Kidney tubule cell (primary cell): ENCODE measurements at regions not wholly inside any gene's neighbourhood (a gene's known extent, or its start where the extent isn't known, plus 50 kb on each side); places are given as distances from the start of the nearest gene placed in this dataset.

Source experiments
- DNase-seq: peaks from one replicate; pipeline ENCODE4 v3.0.0-alpha.2; 2018; ENCODE audit warnings: low spot score

DNA sequence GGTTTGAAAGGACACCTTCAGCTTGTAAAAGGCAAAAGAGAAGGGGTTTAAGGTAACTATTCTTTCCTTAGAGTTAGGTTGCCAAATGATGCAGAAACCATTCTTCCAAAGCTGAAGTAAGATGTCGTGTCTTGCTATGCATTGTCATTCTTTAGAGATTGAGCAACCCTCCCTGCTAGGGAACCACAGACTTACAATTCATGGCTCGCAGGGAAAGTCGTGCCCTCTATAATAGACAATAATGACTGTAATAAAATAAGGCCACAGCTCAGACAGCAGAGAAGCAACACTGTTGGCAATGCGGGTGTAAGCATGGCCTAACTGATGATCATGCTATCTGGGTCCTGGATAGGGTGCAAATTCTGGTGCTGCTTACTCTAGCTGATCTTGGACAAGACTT is 129.6 kb upstream of the CDH13 start:
- DNase-seq: no peak

DNA sequence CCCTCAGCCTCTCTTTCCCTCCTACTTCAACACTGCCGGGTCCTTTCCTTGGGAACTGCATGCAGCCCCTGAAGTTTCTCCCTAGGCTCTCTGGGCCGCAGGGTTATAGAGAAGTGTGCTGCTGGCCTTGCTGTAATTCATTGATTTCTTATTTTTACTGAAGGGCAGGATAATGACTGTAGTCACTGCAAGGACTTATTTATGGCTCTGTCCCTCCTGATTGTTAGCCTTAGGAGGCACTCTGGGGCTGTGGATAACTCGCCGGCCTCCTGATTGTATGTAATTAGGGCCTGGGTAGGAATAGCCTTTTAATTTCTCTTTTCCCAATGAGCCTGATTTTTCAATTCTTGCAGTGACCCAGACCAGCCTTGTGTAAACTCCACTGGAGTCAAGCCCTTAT is 138.3 kb upstream of the CDH13 start:
- no peak for DNase-seq

DNA sequence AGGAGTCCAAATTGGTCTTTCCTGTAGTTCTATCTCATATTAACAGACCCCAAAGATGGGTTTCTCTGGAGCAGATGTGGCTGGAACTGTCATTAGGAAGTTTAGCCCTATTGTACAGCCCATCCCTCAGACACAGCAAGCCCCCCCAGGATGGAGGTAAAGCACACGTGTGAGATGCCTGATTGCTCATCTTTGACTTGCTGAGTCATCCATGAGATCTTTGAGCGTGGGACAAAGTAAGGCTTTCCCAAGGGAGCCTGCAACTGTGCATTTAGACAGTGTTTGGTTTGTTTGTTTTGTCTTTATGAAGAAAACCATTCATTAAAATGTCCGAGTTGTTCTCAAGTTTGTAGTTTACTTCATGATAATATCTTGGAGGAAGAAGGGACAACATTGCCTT is 145.3 kb upstream of the CDH13 start:
- no peak for DNase-seq

DNA sequence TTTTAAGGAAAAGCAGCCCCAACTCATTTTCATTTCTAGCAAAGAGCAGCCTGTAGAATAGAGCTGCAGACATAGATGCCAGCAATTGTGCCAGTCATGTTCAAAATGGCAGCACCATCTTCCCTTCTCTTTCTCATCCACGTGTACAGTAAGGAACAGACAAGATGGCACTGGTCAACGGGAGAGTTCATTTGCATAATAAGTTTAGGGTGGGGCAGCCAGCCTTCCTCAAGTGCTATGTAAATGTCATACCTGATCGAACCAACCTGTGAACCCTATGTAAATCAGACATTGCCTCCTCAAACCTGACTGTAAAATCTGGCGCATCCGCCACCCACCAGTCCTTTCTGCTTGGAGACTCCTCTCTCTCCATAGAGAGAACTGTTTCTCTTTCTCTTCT is 150.0 kb upstream of the CDH13 start:
- DNase-seq: no peak

DNA sequence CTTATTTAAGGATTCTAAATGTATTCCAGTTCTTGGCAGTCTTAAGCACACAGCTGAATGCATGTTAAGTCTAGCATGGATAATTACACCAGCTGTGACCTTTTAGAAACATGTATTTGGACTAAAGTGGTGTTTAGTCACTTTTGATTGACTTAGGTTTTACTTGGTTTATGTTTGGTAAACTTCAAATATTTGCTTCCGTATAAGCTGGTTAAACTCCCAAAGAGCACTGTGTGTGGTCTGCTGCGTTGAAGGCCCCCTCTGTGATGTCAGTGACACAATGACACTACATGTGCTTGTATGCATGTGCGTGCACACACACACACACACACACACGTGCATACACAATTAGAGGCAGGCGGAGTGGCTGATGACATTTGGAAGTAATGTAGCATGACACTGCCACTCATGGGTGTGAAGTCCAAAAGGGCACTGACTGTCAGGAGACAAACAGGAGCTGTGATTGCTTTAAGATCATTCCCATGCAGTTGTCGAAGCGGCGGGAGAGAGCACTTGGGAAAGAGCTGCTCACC is 156.1 kb upstream of the CDH13 start:
- no peak for DNase-seq

DNA sequence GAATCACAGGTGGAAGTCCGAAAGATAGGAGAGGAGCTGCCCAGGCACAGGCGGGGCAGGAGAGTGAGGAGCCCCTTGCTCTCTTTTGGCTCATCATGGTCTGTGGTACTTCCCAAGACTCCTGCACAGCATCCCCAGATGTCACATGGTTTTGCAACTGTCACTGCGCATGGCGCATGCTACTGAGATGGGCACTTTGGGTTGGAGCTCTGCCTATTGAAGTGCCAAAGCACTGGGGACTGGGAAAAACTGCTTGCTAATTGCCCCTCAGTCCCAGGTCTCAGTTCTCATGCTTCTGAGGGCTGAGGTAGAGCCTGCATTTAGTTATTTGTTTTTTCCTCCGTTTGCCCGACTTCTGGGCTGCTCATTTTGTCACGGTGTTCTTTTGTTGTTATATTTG is 156.8 kb upstream of the CDH13 start:
- no peak for DNase-seq

DNA sequence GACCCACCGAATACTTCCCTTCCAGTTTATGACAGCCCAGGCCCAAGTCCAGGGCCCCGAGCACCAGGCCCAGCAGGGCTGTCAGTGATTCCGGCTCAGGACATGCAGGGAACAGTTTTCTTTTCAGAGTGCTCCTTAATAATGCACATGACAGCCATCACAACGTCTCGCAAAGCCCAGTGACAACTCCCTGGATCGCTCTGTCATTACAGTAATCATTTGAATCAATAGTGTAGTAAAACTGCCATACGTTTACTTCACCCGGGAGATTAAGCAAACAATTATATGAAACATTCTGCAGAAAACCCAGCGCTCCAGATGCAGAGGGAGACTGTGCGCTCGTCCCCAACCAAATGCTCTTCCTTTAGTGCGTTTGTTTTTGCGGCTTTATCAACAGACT is 162.6 kb upstream of the CDH13 start:
- DNase-seq: no peak

DNA sequence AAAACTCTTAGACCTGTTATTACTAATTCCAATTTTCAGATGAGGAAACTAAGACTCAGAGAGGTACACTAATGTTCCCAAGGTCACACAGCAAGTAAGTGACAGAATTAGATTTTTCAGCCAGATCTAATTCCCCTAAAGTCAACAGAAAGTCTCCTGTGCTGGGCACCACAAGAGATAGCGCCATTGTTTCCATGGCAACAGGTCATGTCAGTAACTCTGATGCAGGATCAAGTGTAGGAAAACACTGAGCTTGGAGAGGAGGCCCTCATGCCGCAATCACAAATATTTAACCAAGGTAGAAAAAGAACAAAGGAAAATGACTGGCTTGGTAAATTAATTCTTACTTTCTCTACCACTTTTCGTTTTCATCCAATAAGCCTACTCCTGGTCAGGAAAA is 166.0 kb upstream of the CDH13 start:
- DNase-seq: no peak

DNA sequence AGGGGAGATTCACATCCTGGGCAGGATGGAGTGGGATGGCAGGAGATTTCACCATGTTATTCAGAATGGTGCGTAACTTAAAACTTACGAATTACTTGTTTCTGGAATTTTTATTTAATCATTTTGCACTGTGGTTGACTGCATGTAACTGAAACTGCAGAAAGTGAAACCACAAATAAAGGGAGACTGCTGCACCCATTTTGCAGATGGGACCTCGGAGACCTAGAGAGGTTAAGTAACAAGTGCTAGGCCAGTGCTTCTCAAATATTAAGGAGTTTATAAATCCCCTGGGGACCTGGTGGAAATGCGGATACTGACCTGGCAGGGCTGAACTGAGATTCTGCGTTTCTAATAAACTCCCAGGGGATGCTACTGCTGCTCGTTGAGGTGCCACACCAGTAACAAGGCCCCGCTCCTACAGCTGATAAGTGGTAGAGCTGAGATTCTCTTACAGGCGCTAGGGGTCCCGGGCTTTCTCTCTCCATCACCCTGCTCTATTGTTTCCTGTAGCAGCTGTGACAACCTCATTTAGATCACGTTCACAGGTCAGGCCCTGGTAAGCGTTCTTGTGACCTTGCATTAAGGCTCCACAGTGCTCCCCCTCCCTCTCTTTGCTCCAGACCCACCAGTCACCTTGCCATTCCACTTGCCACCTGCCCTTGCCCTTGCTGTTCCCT is 167.1 kb upstream of the CDH13 start:
- DNase-seq: no peak

DNA sequence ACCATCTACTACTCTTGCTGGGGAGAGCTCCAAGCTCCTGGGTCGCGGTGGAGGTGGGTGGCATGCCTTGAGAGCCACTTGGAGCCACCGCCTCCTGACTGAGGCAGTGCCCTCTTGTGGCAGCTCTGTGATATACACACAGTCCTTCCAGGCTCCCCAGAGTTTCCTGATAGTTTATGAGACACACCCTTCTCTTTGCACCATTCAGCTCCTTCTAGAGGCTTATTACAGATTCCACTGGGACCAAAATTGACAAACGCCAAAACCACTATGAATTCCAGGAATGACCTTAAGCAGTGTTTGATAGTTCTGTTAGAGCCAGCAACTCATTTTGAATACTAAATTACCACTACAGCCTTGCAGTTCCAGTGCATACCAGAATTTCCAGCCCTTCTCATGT is 170.1 kb upstream of the CDH13 start:
- peak; percentile 60 for DNase-seq

DNA sequence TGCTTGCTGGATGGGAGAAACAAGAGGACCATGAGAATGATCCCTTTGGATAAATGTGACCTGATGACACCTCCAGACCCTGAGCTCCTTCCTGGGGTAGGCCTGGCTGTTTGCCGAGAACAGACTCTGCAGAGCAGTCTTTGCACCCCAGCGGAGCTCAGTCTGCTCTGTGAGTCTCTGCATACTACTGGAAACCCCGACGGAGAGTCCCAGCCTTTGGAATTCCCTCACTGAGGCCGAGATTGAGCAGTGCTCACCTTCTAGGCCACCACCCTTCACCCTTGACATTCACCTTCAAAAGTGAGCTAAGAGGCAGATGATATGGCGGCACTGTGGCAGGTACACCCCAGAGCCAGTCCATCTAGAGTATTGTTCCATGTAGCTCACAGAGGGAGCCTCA is 172.2 kb upstream of the CDH13 start:
- DNase-seq: no peak

DNA sequence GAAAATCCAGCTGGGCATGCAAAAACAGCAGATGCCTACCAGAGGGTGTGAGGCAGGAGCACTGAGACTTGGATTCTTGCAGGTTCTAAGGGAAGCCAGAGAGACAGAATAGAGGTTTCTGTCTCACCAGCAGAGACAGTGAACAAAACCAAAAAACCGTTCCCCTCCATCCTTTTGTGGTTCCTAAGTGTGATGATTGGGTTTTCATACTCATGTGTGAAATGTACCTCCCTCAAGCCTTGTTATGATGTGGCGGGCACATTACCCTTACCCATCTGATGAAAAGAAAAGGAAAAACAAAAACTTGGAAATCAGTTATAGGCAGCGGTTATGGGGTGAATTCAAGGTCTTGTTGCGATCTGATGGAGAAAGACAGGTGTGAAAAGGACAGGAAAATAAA is 172.6 kb upstream of the CDH13 start:
- no peak for DNase-seq

DNA sequence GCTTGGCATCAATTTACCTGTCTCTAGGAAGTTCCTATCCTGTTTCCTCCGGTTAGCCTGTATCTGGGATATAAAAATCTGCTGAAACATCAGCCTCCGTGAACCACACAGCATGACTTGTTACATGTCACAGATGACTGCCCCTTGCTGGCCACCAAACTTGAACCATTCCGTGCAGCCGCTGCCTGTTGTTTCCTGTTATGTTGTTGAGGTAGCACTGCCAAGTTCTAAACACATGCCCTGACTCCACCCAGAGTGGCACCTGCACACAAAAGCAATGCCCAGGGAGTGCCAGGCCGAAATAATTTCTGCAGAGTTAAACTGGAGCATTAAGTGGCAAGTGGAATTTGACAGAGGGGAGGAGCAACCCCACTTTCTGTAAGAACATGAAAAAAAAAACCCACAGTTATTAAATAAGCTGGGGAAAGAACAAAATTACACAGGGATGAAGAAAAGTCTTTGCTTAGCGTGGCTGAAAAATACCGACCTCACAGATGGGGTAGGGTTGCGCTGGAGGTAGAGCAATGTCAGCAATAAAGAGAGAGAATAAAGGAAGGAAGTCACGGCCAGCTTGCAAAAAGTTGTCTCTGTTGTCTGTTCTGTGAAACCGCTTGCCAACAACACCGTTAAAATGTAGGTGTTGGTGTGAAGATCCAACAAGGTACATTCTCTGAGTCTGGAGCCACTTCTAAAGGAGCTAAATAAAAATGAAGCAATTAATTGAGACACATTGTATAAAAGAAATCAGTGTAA is 174.6 kb upstream of the CDH13 start:
- DNase-seq: peak; percentile 54

DNA sequence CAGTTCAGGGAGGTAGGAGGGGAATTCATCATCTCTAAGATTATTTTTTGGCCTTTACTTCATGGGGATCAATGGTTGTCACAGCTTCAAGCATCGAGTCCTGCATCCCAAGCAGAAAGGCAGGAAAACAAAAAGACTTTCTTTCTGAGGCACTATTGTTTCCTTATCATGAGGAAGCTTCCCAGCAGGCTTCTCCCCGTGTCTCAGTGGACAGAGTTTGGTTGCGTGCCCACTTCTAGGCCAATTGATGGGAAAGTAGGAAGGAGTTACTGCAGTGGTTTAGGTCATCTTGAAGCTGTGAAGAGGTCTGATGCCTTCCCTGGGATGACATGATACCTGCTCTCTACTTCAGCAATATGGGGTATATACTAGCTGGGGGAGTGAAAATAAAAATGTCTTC is 175.3 kb upstream of the CDH13 start:
- no peak for DNase-seq

DNA sequence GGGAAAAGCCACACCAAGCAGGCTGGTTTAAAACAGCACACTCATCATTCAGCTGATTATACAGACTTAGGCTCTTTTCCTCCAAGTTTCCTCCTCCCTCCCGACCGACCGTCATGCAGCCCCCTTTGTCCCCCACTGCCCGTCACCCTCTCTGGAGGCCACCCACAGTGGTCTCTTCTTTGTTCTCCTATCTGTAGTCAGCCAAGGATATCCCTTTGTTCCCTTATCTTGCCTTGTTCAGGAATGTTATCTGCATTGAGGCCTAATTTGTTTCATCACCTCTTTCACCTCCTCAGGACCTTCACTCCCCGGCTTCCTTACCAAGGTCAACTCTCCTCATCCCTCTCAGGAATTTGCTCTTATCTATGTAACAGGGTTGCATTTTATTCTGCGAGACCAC is 186.4 kb upstream of the CDH13 start:
- no peak for DNase-seq

DNA sequence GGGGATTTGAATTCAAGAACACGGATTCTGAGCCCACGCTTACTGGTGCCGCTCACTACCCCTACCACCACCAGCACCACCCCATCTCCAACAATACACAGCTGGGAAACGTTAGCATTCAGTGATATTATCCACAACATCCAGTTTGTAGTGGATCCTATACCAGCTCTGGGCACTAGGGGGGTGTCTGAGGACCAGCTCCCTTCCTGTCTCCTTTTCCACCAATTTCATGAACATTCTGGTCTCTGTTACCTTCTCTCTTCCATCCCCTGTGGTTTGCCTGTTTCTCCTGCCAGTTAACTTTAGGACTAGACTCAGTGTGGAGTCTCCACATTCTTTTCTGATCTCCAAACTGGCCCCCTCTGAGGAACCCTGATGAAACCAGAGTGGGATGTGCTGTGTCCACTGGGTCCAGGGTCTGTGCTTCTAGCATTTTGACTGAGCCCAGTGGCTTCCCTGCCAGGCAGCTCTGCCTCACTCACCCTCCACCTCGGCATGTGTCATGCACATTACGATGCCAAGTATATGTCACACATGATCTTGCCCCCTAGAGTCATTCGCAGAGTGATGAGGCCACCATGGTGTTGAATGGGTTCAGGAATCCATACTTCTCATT is 187.0 kb upstream of the CDH13 start:
- DNase-seq: peak; percentile 6

DNA sequence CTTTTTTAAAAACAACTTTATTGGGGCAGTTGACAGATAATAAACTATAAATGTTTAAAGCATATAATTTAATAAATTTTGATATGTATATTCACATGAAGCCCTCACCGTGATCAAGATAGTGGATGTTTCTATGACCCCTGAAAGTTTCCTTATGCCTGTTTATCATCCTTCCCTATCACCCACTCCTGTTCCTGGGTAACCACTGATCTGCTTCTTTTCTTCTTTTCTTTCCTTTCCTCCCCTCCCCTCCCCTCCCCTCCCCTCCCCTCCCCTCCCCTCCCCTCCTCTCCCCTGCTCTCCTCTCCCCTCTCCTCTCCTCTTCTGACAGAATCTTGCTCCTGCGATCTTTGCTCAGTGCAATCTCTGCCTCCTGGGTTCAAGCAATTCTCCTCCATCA is 193.7 kb upstream of the CDH13 start:
- no peak for DNase-seq

DNA sequence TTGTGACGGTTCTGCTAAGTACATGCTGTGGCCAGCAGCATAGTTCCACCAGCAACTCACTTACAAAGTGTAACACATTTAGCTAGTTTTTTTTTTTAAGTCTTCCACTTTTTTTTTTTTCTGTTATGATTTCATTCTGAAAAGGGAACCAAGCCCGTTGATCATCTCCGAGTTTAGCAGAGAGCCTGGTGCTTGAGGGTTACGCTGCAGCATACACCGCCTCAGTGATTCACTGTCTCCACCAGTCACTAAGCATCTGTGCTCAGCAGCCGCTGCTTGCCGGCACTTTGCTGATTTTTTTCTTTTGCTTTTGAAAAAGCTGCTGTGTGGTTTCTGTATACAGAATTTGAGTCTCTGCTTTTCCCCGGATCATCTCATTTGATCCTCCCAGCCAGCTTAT is 194.5 kb upstream of the CDH13 start:
- DNase-seq: peak; percentile 2

DNA sequence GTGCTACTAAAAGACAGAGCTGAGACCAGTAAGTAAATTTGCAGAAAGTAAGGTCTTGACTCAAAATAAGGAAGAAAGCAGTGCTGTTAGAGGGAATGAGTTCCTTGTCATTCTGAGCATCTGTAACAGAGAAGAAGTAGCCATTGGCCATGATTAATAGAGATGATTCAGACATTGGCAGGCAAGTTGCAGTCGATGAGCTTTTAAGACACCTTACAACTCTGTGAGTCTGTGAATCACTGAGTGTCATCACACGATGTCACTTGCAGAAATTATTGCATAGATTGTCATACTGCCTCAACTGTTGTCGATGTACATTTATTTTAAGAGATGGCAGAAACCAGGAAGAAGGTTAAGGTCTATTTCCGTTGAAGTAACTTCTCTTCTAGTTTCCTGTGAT is 201.1 kb upstream of the CDH13 start:
- peak; percentile 2 for DNase-seq

DNA sequence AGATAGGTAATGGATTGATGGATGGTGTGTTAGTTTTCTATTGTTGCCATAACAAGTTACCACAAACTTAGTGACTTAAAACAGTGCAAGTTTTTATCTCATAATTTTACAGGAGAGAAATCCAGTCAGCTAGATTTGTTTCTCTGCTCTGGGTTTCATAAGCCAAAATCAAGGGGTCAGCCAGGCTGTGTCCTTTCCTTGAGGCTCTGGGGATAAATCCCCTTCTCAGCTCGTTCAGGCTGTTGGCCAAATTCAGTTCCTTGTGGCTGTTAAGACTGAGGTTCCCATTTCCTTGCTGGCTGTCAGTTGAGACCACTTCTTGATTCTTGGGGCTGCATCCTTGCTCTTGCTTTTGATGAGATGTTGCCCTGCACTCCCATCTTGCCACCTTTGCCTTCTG is 204.9 kb upstream of the CDH13 start:
- no peak for DNase-seq

DNA sequence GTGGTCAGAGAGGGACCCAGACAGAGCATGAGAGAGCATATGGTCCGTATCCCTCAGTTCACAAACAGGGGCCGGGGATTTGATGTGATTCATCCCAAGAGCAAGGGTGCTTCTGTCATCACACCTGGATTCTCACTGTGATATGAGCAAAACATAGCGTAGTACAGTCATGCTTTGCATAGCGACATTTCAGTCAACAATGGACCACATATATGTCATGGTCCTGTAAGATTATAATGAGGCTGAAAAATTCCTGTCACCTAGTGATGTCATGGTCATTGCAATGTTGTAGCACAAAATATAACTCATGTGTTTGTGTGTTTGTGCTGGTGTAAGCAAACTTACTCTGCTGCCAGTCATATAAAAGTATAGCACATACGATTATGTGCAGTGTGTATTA is 207.4 kb upstream of the CDH13 start:
- no peak for DNase-seq

DNA sequence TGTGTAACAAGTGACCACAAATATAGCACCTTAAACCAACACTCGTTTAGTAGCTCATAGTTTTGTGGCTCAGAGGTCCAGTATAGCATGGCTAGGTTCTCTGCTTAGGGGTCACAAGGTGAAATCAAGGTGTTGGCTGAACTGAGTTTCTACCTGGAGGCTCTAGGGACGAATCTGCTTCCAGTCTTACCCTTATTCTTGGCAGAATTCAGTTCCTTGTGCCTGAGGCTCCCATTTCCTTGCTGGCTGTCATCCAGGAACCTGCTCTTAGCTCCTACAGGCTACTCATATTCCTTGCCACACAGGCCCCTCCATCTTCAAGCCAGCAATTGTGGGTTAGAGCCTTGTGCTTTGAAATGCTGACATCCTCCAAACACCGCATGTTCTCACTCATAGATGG is 212.3 kb upstream of the CDH13 start:
- DNase-seq: no peak

DNA sequence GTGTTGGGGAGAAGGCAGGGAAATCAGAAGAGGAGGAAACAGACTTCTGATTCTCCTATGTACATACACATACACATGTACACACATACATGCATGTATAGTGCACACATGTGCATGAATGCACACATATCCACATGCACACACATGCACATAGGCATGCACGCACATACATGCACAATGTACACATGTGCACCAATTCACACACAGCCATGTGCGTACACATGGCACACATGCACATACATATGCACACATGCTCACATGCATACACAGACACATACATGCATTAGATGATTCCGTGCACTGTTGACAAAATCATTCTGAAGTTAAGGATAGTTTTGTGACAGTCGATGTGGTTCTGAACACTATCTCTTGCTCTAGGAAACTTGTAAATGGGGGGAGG is 214.0 kb upstream of the CDH13 start:
- no peak for DNase-seq
